ENCODE measurements at regions not wholly inside any gene's neighbourhood (a gene's known extent, or its start where the extent isn't known, plus 50 kb on each side); places are given as distances from the start of the nearest gene placed in this dataset.

DNA sequence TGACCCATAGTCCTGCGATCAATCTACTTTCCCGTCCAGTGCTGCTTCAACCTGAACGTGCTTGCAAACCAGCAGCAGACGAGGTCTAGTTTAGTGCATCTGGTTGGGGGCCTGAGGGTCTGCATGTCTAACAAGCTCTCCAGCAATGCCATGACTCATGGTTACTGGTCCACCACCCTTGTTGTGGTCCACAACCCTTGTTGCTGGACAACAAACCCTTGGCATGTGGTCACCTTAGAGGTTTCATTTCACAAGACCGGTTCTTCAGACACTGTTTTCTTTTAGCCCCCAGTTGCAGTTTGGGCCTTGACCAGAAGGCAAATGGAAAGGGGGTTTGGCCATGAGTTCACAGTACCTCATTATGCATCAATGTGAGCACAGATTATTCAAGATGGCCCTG, 424.8 kb downstream of the QKI start:
- DNase-seq (ENCODE audit: low read depth in 4 of 4, low spot score in 3 of 4), result no peak

DNA sequence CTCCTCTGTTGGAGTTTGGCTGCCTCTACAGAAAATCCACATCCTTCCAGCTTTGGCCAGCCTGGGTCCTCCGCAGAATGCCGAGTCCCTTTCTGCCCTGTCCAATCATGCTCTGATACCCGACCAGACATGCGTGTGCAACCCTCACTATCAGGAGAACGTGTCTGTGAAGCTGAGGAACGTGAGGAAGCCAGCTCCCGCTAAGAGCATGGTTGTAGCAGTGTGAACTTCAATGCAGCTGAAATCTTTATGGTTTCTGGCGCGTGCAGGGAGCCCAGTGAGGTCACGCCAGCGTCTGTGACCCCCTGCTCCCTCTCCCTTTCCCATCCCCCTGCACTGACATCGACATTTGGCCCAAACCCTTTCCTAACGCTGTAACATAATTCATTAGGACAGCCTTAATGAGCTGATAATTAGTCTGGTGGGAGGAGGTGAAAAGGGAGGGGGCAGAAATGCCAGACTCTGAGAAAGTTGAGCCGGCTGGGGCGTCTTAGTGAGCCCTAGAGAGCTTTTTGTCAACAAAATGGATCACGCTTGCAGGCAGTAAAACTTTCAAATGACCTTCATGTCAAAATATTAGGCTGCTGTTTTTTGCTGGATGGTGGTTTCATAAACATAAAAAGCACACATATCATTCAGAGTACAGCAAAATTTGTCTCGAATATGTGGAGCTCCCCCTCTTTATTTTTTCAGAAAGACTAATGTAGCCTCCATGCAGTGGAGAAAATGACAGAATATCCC, 423.3 kb downstream of the QKI start:
- DNase-seq (ENCODE audit: low read depth in 4 of 4, low spot score in 3 of 4), result peak; percentile 68 to 81 (median 72)

DNA sequence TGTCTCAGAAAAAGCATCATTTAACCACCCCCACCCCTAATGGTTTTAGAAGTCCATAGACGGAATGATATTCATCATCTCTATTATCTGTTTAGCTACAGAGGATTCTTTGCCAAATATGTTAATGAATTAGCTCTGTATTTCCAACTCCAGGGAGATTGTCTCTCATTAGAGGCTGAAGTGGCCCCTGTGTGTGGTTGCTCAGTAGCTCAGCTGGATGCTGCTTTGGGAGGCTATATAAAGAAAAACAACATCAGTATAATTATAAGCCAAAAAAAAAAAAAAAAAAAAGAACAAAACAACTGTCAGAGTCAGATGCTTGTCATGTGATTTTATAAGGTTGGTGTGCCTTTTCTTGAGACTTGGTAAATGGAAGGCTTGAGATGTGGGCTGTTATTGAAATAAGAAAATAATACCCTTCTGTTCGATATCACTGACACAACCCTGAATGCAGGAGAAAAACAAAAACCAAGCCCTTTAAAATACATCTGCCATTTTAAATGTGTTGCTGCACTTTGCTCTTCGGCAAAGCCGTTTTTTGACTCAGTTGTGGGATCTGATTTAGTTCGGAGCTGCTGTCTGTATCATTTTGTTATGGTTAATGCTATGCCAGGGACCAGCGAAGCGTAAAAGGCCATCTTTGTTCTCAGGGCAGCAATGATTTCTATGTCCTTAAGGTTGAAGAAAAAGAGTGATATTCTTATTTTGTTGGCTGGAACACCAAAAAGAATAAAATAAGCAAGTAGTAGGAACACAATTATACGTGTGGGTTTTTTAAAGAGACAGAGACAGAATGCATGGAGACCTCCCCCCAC, 422.6 kb downstream of the QKI start:
- no peak for DNase-seq (ENCODE audit: low read depth in 4 of 4, low spot score in 3 of 4)

DNA sequence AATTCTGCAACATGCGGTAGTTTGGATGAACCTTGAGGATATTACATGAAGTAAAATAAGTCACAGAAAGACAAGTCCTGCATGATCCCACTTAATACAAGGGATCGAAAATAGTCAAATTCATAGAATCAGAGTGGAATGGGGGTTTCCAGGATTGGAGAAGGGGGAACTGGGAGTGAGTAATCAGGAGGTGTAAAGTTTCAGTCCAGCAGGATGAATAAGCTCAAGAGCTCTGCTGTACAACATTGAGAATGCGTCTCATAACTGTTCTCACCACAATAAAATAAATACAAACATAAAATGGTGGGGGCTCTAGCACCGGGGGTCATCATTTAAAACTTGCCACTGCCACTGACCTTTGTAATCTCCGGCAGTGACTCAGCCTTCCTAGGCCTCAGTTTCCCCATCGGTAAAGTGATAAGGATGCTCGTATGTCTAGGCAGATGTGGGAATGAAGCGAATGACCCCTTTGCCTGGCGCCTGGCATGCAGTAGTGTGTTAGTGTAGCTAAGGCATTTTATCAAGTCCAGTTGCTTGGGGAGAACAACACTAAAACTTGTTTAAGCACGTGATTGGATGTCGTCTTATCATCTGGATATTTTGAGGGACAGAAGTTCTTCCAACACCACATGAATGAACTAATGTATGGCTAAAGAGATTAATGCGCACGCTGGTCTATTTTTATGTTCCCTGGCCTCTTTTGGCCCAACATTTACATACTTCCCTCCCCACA, 421.1 kb downstream of the QKI start:
- DNase-seq (ENCODE audit: low read depth in 4 of 4, low spot score in 3 of 4), result no peak

DNA sequence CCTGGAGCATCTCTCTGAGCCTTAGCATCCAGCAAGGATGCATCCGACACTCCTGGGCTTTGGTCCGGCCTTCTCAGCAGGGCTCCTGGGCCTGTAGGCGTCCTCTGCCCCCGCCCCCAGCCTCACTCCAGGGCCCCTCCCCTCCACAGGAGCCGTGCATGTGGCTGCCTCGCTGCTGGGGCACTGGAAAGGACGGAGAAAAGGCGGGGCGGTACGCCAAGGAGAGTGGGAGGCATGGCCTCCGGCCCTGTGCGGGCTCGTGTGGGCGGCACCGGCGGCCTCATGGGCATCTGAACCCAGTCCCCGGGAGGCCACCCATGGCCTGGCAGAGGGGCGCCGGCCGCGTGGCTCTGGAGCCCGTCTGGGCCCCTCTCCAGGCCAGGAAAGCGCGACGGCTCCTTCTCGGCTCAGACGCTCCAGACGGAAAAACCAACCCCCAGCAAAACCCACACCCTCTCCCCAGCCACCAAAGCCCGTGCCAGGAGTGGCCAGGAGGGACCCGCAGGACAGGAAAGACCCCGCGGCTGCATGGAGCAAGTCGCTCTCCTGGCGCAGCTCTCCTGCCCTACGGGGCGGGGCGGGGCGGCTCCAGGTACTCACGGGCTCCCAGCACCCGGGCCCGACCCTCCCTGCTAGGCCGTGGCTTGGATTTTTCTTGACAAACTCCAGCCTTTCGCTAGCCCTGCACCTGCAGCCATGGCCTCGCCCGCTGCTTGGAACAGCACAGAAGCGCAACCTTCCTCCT, 419.9 kb downstream of the QKI start:
- no peak for DNase-seq (ENCODE audit: low read depth in 4 of 4, low spot score in 3 of 4)

DNA sequence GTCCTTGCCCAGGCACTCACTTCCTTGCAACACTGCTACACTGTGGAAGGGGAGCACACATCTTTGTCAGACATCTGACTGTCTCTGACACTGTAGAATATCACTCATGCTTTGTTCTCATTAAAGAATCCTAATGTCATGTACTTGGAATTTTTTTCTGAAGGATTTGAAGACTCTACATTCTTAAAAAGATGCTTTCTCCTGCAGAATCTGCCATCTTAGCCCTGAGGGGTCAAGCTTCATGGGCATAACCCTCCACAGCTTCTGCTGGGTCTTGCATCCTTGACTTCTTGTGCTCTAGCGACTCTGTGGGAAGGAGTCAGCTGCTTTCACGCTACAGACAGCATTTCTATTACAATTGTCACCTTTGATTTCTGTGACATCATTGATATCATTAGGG, 417.2 kb downstream of the QKI start:
- DNase-seq (ENCODE audit: low read depth in 4 of 4, low spot score in 3 of 4), result no peak

DNA sequence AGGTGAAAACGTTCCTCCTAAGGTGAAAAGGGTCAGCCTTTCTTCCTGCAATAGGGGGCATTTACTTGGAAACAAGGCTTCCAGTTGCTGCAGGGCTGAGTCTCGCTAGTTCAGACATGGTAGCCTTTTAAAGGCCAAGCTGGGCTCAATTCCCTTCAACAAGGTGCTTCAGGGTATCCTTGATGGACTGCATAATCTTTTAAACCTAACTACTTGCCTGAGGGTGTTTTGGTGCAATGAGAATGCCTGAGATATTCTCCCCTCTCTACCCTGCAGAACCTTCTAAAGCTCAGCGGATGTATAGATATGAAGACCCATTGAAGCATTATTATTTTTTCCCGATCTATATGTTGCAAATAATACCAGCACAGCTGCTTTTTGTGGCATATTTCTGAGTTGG, 416.1 kb downstream of the QKI start:
- DNase-seq (ENCODE audit: low read depth in 4 of 4, low spot score in 3 of 4), result no peak

DNA sequence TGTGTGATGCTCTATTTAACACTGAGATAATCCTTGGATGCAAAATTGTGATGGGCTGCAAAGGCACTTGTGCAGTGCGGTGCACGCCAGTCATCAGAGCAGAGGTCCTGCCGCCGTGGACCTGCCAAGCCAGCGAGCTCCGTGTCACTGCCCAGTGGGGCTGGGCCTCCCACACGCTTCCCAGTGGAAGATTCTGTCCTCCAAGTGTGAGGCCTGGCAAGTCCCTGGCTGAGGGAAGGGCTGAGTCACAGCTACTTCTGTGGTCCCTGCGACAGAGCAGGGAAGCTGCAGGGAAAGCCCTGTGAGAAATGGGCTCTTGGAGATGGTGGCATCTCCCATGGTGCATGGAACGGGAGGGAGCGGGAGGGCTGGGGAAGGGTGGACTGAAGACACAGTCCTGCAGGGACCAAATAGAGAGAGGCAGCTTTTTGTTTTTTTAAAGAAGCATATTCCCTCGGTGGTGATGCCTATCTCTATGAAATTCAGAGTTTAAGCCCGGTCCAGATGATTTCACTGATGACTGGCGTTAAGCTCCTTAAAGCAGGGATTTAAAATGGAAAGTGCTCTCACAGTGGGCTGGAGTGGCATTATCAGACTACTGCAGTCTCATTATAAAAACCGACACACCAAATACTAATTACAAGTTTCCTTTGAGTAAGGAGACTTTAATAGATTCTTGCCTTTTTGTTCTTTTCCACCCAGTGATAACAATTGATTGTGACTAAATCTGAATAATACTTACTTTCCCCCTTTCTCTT, 413.7 kb downstream of the QKI start:
- no peak for DNase-seq (ENCODE audit: low read depth in 4 of 4, low spot score in 3 of 4)

DNA sequence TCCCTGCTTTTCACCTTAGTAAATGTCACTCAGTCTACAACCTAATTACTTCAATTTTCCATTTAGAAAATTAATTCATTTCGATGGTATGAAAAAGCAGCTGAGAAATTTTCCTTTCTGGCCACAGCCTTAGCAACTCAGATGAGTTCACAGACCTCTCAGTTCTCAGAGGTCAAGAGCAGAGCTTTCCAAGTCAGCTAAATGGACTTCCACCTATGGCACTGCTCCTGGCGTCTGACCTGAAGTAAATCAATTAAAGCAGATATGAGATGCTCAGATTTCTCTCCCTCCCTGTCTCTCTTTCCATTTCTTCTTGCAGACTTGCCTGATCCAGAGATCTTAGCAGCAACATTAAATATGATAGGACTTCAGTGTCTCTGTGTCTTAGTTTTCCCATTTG, 412.6 kb downstream of the QKI start:
- DNase-seq (ENCODE audit: low read depth in 4 of 4, low spot score in 3 of 4), result no peak

DNA sequence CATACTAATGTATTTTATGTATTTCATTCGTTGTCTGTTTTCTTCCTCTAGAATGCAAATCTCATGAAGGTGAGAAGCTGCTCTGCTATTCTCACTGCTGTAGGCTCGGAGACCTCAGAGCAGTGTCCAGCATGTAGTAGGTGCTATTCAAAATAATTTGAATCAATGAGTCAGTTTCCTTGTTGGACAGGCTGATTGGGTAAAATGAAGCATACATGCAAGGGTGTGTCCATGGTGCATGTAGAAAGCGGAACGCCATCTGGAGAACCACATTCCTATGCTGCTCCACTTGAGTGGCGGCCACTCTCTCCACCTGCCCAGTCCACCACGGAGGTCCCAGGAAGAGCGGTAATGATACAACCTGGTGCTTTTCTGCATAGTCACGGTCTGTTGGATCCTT, 412.1 kb downstream of the QKI start:
- DNase-seq (ENCODE audit: low read depth in 4 of 4, low spot score in 3 of 4), result no peak

DNA sequence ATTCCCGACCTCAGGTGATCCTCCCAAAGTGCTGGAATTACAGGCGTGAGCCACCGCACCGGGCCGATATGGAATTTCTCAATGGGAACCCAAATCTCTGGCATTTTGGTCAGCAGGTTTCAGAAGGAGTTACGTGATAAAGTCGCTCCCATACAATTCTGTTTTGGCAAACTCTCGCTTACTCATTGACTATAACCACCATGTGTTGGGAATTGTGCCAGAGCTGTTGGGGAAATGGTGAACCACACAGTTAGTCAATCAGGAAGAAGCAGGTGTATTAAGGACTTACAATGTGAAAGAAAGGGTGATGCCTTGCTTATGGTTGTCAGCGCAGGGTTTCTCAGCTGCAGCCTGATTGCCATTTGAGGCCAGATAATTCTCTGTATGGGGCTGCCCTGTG, 410.5 kb downstream of the QKI start:
- DNase-seq (ENCODE audit: low read depth in 4 of 4, low spot score in 3 of 4), result no peak

DNA sequence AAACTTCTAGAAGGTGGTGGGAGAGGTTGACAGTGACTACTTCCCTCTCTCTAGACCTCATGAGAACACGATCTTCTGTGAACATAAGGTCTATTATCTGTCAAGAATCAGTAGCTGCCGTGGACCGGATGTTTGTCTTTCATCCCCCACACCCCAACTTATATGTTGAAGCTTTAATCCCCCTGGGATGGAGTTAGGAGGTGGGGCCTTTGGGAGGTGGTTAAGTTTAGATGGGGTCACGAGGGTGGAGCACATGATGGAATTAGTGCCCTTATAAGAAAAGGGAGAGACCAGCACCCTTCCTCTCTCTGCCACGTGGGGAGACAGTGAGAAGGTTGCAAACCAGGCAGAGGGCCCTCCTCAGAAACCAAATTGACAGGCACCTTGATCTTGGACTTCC, 409.1 kb downstream of the QKI start:
- no peak for DNase-seq (ENCODE audit: low read depth in 4 of 4, low spot score in 3 of 4)

DNA sequence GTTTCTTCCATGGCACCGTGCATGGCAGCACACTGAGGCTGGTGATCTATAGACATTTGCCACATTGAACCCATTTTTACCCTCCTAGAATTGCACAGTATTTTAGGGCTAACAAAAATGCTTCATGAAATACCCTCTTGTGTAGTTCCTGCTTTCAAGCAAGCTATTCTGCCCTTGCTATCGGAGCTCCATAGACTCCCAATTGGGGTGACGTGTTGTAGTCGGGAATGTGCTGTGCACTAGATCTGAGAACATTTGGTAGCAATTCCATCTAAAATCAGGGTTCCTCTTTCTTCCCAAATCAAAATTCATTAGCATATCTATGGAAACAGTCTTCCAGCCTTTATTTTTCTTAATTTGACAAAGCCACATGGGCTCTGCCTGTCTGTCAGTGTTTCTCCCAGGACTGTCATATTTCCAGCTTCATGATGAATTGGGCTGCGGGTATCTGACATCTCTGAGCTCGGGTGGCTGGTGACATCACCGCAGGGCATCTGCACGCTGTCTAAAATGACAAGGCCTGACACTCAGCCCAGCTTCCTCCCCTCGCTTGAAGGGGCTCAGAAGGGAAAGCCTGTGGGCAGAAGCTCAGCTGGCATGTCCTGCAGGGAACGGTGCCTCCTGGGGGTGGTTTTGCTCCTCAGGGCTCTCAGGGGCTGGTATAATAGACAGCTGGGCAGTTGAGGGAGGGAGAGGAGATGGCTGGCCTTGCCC, 406.4 kb downstream of the QKI start:
- no peak for DNase-seq (ENCODE audit: low read depth in 4 of 4, low spot score in 3 of 4)

DNA sequence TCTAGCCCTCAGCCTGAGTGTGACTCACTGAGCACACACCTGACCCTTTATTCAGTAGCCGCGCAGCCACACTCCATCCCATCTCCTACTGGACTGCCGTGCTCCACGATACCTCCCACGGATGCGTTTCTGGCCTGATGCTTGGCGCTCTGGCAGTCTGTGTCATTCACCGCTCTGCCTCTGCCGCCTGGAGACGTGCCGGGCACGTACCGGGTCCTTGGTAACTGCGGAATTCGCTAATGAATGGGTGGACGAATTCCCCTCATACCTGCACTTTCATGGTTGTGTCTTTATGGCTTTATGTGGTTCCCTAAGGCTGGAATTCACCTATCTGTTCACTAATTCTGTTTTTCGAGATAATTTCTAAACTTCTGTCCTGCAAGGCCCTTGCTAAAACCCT, 405.7 kb downstream of the QKI start:
- no peak for DNase-seq (ENCODE audit: low read depth in 4 of 4, low spot score in 3 of 4)

DNA sequence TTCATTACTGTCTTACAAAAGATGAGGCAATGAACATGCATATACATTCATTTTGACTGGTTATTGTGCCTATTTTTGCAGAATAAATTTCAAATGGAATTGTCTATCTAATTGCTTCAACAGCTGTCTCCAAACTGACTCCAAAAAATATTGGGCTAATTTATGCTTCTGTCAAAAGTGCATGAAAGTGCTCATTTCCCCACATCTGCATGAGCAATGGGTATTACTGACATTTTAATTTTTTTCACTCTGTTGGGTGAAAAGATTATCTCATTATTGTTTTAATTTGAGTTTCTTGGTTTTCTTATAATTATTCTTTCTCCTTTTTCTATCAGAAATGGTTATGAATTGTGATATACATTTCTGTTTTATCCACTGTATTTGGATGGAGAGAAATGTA, 404.2 kb downstream of the QKI start:
- DNase-seq (ENCODE audit: low read depth in 4 of 4, low spot score in 3 of 4), result no peak

DNA sequence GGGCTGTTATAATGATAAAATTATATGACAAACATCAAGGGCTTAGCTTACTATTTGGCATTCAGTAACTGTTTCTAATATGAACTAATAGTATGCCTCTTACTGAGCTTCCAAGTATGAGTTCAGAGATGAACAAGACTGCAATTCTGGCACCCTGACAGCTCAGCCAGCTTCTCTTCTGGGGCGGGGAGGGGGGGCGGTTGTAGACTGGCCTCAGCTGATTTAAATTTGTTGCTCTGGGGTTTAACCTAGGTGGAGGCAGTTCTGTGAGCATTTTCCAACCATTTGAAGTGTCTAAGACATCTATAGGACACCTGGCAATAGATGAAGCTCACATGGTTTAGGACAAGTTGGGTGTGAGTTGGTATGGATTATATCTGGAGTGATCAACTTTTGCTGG, 401.9 kb downstream of the QKI start:
- no peak for DNase-seq (ENCODE audit: low read depth in 4 of 4, low spot score in 3 of 4)

DNA sequence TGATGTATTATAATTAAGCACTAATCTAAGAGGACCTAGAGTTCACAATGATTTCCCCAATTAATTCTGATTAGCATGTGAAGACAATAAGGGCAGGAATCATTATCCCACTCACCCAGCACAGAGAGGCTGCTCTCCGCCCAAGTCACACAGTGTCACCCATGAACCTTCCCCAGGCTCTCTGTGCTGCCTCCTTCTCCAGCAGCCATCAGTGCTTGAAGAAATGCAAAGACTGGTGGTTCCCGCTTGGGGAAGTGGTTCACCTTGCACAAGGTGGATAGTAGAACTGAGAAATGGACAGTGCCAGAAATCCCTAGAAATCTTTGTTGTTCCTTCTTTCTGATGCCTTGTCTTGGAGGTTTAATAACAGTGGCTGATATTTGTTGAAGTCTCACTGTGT, 401.3 kb downstream of the QKI start:
- DNase-seq (ENCODE audit: low read depth in 4 of 4, low spot score in 3 of 4), result no peak

DNA sequence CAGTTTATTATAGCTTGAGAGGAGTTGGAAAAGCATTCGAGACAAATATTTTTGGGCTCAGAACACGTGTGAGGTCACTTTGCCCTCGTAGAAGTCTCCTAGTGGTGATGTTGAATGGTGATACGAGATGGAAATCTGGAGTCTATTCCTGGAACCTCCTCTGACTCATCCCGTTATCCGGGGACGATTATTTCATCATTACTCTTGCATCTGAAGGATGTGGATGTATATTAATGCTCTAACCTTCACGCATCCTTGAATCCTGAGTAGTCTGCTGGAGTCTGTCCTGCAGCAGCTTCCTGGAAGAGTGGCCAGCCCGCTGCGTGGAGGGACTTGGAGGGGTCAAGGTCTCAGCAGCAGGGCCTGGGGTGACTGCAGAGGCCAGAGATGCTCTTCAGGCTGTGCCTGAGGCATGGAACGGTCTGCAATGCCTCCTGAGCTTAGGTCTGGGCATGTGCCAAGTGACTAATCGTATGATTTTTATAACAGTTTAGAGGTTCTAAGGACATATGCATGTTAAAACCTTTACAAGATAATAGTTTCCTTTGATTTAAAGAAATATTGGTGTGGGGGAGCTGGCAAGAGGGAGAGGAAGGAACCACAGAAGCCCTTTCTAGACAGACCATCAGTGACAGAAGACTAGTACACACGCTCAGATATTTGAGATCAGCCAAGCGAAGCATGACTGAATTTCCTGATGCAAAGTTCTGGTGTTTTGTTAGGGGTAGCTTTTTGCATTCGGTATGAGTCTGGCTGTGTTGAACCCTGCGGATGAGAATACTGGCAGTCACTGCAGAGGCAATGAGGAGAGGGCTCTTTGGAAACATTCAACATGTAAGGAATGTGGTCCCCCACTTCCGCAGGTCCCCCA, 400.2 kb downstream of the QKI start:
- DNase-seq (ENCODE audit: low read depth in 4 of 4, low spot score in 3 of 4), result no peak
